Keratinocyte (primary cell): ENCODE measurements at regions not wholly inside any gene's neighbourhood (a gene's known extent, or its start where the extent isn't known, plus 50 kb on each side); places are given as distances from the start of the nearest gene placed in this dataset.

Source experiments
- DNase-seq: peaks from one replicate; pipeline ENCODE4 v3.0.0-alpha.2; 2011; ENCODE audit warnings: low read depth, missing footprints, low spot score
- FAIRE-seq: peaks from 2 replicates; lab custom pipeline; 2011; peaks lifted over from hg19 to GRCh38; lab: Jason Lieb, UNC
- H2AFZ ChIP-seq: 2 replicates; pipeline ENCODE4 v1.6.0; 2012; ENCODE audit warnings: low read length, control low read depth, inconsistent platforms; ENCODE audit not compliant: control insufficient read depth
- H3K27ac ChIP-seq: 2 replicates; pipeline ENCODE4 v1.5.1; 2011; ENCODE audit warnings: low read length; ENCODE audit not compliant: control insufficient read depth, insufficient read depth
- H3K27me3 ChIP-seq: 3 replicates; pipeline ENCODE4 v1.6.0; 2011; ENCODE audit warnings: low read length; ENCODE audit not compliant: control insufficient read depth, insufficient read depth; ENCODE audit errors: extremely low read depth
- H3K36me3 ChIP-seq, 2 experiments: 2 replicates in 1 of 2; 3 replicates in 1 of 2; pipeline ENCODE4 v1.5.1; 2011; ENCODE audit warnings: low read length in 2 of 2, mild to moderate bottlenecking in 1 of 2; ENCODE audit not compliant: control insufficient read depth in 2 of 2, insufficient read depth in 2 of 2; ENCODE audit errors: extremely low read depth in 1 of 2
- H3K4me1 ChIP-seq: 3 replicates; pipeline ENCODE4 v1.5.1; 2011; ENCODE audit warnings: low read length; ENCODE audit not compliant: control insufficient read depth, insufficient read depth; ENCODE audit errors: extremely low read depth
- H3K4me2 ChIP-seq: 3 replicates; pipeline ENCODE4 v1.6.0; 2011; ENCODE audit warnings: low read depth, low read length; ENCODE audit not compliant: control insufficient read depth, insufficient read depth; ENCODE audit errors: extremely low read depth
- H3K4me3 ChIP-seq, 3 experiments: fragments of 200-600 bp in 1 of 3; sonication (generic) in 1 of 3; 2 replicates in 2 of 3; 3 replicates in 1 of 3; pipeline ENCODE4 v1.5.1; 2011 to 2016; ENCODE audit warnings: low read length in 3 of 3, mild to moderate bottlenecking in 3 of 3, control low read depth in 2 of 3, inconsistent platforms in 1 of 3, low read depth in 1 of 3, mixed read lengths in 1 of 3, mixed run types in 1 of 3, moderate library complexity in 1 of 3; ENCODE audit not compliant: control insufficient read depth in 2 of 3, insufficient read depth in 2 of 3; ENCODE audit errors: extremely low read depth in 1 of 3
- H3K79me2 ChIP-seq: 2 replicates; pipeline ENCODE4 v1.6.0; 2012; ENCODE audit warnings: low read length; ENCODE audit not compliant: control insufficient read depth, insufficient read depth
- H3K9ac ChIP-seq: 3 replicates; pipeline ENCODE4 v1.6.0; 2011; ENCODE audit warnings: low read length; ENCODE audit not compliant: control insufficient read depth, insufficient read depth; ENCODE audit errors: extremely low read depth
- H3K9me1 ChIP-seq: 3 replicates; pipeline ENCODE4 v1.6.0; 2011; ENCODE audit warnings: low read length; ENCODE audit not compliant: control insufficient read depth, insufficient read depth; ENCODE audit errors: extremely low read depth
- H3K9me3 ChIP-seq: 2 replicates; pipeline ENCODE4 v1.5.1; 2012; ENCODE audit warnings: low read depth, low read length; ENCODE audit not compliant: control insufficient read depth
- H4K20me1 ChIP-seq: 3 replicates; pipeline ENCODE4 v1.6.0; 2011; ENCODE audit warnings: low read length; ENCODE audit not compliant: control insufficient read depth, insufficient read depth; ENCODE audit errors: extremely low read depth
- EZH2 ChIP-seq: IDR thresholded peaks from one replicate; pipeline ENCODE4 v1.6.1; 2012; ENCODE audit warnings: inconsistent platforms, mild to moderate bottlenecking, low read length, moderate library complexity
- dilution Hi-C: fragments of 300-500 bp; cut with MboI; formaldehyde crosslinking; loops from one replicate; pipeline ENCODE4 v1.7.0; 2020; ENCODE audit warnings: low sequenced_read_pairs; ENCODE audit not compliant: extremely low pct_ligation_motif_present
- TF ChIP-seq, protein P1 (sequence below), 3 experiments: IDR thresholded peaks in 1 of 3; conservative IDR thresholded peaks in 1 of 3; optimal IDR thresholded peaks in 1 of 3; 2 replicates in 2 of 3; 3 replicates in 1 of 3; pipeline versions ENCODE3 to v1.5.1; 2011; ENCODE audit warnings: low read length in 3 of 3, mild to moderate bottlenecking in 3 of 3, moderate library complexity in 2 of 3, control low read depth in 1 of 3, inconsistent platforms in 1 of 3; ENCODE audit not compliant: insufficient read depth in 2 of 3; ENCODE audit errors: extremely low read depth in 1 of 3

DNA sequence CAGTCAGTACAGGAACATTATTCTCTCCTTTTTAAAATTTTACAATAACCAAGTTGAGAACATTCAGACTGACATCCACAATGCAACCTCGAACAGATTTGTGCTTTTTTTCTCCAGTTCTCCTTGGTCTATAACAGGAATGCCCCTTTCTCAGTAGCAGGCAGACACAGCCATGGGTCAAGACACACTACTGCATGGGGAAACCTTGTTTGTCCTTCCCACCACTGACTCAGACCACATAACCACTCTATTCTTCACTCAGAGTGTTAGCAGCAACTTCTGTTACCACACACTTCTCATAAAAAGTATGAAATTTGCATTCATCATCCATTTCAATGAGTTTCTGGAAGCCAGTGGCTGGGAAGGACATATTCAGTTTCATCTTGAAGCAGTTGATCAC, 421.7 kb downstream of the ADRA2A start:
- Histone ChIP-seq H3K4me1 (no peaks in the 10 kb centered on the region), H3K9ac (no peak overlapping the region), H3K36me3 (no peaks in the 10 kb centered on the region), H3K4me2 (no peak overlapping the region), H3K9me3 (no peaks in the 10 kb centered on the region), H3K27me3 (no peaks in the 10 kb centered on the region), H3K9me1 (no peaks in the 10 kb centered on the region), H3K79me2 (no peaks in the 10 kb centered on the region), H4K20me1 (no peaks in the 10 kb centered on the region), H3K4me3 (no peak overlapping the region), H2AFZ (no peak overlapping the region), H3K27ac (no peak overlapping the region)
- FAIRE-seq (no peak), DNase-seq (no peak)
- TF ChIP-seq, protein P1, sequence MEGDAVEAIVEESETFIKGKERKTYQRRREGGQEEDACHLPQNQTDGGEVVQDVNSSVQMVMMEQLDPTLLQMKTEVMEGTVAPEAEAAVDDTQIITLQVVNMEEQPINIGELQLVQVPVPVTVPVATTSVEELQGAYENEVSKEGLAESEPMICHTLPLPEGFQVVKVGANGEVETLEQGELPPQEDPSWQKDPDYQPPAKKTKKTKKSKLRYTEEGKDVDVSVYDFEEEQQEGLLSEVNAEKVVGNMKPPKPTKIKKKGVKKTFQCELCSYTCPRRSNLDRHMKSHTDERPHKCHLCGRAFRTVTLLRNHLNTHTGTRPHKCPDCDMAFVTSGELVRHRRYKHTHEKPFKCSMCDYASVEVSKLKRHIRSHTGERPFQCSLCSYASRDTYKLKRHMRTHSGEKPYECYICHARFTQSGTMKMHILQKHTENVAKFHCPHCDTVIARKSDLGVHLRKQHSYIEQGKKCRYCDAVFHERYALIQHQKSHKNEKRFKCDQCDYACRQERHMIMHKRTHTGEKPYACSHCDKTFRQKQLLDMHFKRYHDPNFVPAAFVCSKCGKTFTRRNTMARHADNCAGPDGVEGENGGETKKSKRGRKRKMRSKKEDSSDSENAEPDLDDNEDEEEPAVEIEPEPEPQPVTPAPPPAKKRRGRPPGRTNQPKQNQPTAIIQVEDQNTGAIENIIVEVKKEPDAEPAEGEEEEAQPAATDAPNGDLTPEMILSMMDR (optimal IDR thresholded peaks at IDR 0.05 in 1 of 3, IDR thresholded peaks at IDR 0.05 in 1 of 3, conservative IDR thresholded peaks at IDR 0.05 in 1 of 3; ENCODE audit: extremely low read depth in 1 of 3, insufficient read depth in 2 of 3, low read length in 3 of 3): no peak
- TF ChIP-seq EZH2: no peak
- dilution Hi-C loops: no loop called here

DNA sequence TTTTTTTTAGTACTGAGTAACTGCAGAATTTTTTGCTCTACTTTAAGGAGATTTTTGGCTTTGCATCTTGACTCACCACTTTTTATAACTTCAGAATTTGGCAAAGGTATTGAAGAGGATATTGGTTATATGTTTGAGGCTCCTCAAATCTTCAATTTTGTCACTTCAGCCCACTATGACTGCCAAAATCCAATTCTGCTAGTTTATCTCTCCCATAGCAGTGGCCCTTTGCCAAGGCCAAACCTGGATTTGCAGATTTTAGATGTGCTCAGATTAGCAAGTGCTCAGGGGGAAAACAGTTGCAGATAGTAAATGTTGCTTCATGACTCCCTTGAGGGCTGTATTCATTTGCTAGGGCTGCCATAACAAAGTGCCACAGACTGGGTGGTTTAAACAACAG, 427.5 kb downstream of the ADRA2A start:
- no peak overlapping the region for H3K27ac ChIP-seq
- no peaks in the 10 kb centered on the region for H3K4me1 ChIP-seq
- no peaks in the 10 kb centered on the region for H3K79me2 ChIP-seq
- no peaks in the 10 kb centered on the region for H3K27me3 ChIP-seq
- H3K4me2 ChIP-seq: no peak overlapping the region
- DNase-seq (no peak), FAIRE-seq (no peak)
- H3K9ac ChIP-seq: no peak overlapping the region
- no peak overlapping the region for H3K4me3 ChIP-seq
- no peaks in the 10 kb centered on the region for H4K20me1 ChIP-seq
- no peaks in the 10 kb centered on the region for H3K36me3 ChIP-seq
- dilution Hi-C loops: no loop called here
- no peak overlapping the region for H2AFZ ChIP-seq
- no peaks in the 10 kb centered on the region for H3K9me3 ChIP-seq
- H3K9me1 ChIP-seq: no peaks in the 10 kb centered on the region
- TF ChIP-seq, protein P1 (optimal IDR thresholded peaks at IDR 0.05 in 1 of 3, IDR thresholded peaks at IDR 0.05 in 1 of 3, conservative IDR thresholded peaks at IDR 0.05 in 1 of 3; ENCODE audit: extremely low read depth in 1 of 3, insufficient read depth in 2 of 3, low read length in 3 of 3): no peak
- TF ChIP-seq EZH2: no peak
